B cell (primary cell): ENCODE measurements at regions not wholly inside any gene's neighbourhood (a gene's known extent, or its start where the extent isn't known, plus 50 kb on each side); places are given as distances from the start of the nearest gene placed in this dataset.

Source experiments
- ATAC-seq: fragments of 200-7000 bp; cut with Tn5 transposase; one replicate; pipeline ENCODE4 v1.10.0; 2021; ENCODE audit warnings: low read depth, mild to moderate bottlenecking, moderate number of reproducible peaks, moderate library complexity
- CTCF ChIA-PET: fragments of 350-600 bp; sonication (Branson Sonifier 250); formaldehyde crosslinking; loops from one replicate; lab custom pipeline; 2021; ENCODE audit warnings: antibody characterized with exemption, inconsistent platforms; lab: Charles Lee
- POLR2A ChIA-PET: fragments of 350-600 bp; sonication (Branson Sonifier 250); formaldehyde crosslinking; loops from one replicate; lab custom pipeline; 2021; ENCODE audit warnings: antibody characterized with exemption; lab: Charles Lee
- DNase-seq: peaks from one replicate; pipeline ENCODE4 v3.0.0; 2013
- H2AFZ ChIP-seq: 2 replicates; pipeline ENCODE4 v1.6.1; 2012; ENCODE audit warnings: mild to moderate bottlenecking, low read depth, low read length; ENCODE audit not compliant: insufficient read depth, poor library complexity, severe bottlenecking
- H3K27ac ChIP-seq, 2 donors: 1 replicate in 1 of 2; 2 replicates in 1 of 2; pipeline ENCODE4 v1.5.1; 2012 to 2013; ENCODE audit warnings: low read length in 2 of 2, mild to moderate bottlenecking in 2 of 2, moderate library complexity in 1 of 2
- H3K27me3 ChIP-seq, 4 experiments: fragments of 200-600 bp in 1 of 4; sonication (generic) in 1 of 4; replicated peaks in 1 of 4; 1 replicate in 2 of 4; 2 replicates in 2 of 4; pipeline versions ENCODE4 v1.6.1 to v1.7.0; 2013 to 2016; ENCODE audit warnings: low read length in 3 of 4, mild to moderate bottlenecking in 2 of 4, mixed read lengths in 1 of 4, moderate library complexity in 1 of 4; ENCODE audit not compliant: insufficient read depth in 4 of 4, control insufficient read depth in 3 of 4; ENCODE audit errors: control extremely low read depth in 1 of 4
- H3K36me3 ChIP-seq, 2 experiments: replicated peaks in 1 of 2; 1 replicate in 1 of 2; 2 replicates in 1 of 2; pipeline versions ENCODE4 v1.6.1 to v1.7.1; 2013; ENCODE audit warnings: low read length in 1 of 2; ENCODE audit not compliant: insufficient read depth in 2 of 2, control insufficient read depth in 1 of 2; ENCODE audit errors: control extremely low read depth in 1 of 2, extremely low read depth in 1 of 2
- H3K4me1 ChIP-seq, 2 donors: fragments of 200-600 bp in 1 of 2; sonication (generic) in 1 of 2; 1 replicate in 1 of 2; 2 replicates in 1 of 2; pipeline versions ENCODE4 v1.5.1 to v1.6.1; 2013 to 2017; ENCODE audit warnings: low read length in 2 of 2; ENCODE audit not compliant: control insufficient read depth in 2 of 2, insufficient read depth in 2 of 2
- H3K4me2 ChIP-seq: replicated peaks from 2 replicates; pipeline ENCODE3; 2012; ENCODE audit warnings: mild to moderate bottlenecking, low read depth, low read length; ENCODE audit not compliant: poor library complexity, severe bottlenecking
- H3K4me3 ChIP-seq, 5 experiments: fragments of 200-600 bp in 1 of 5; sonication (generic) in 1 of 5; 1 replicate in 3 of 5; 2 replicates in 2 of 5; pipeline versions ENCODE4 v1.5.1 to v1.7.0; 2011 to 2016; ENCODE audit warnings: low read length in 4 of 5, mild to moderate bottlenecking in 4 of 5, low read depth in 2 of 5, control low read depth in 1 of 5, moderate library complexity in 1 of 5; ENCODE audit not compliant: insufficient read depth in 1 of 5; ENCODE audit errors: control extremely low read depth in 1 of 5, extremely low read depth in 1 of 5
- H3K79me2 ChIP-seq: fragments of 200-600 bp; sonication (generic); one replicate; pipeline ENCODE4 v1.6.0; 2016; ENCODE audit warnings: low read length; ENCODE audit not compliant: control insufficient read depth, insufficient read depth
- H3K9ac ChIP-seq: fragments of 200-600 bp; sonication (generic); 2 replicates; pipeline ENCODE4 v1.6.1; 2017; ENCODE audit warnings: mild to moderate bottlenecking, low read length, moderate library complexity
- H3K9me3 ChIP-seq, 3 donors: one replicate each; pipeline versions ENCODE4 v1.6.1 to v1.7.1; 2013; ENCODE audit warnings: low read length in 2 of 3; ENCODE audit not compliant: control insufficient read depth in 2 of 3, insufficient read depth in 1 of 3; ENCODE audit errors: control extremely low read depth in 1 of 3
- H4K20me1 ChIP-seq: 2 replicates; pipeline ENCODE4 v1.6.0; 2012; ENCODE audit warnings: mild to moderate bottlenecking, low read length; ENCODE audit not compliant: insufficient read depth, control insufficient read depth, poor library complexity, severe bottlenecking
- H3K27ac Mint-ChIP-seq: one replicate; pipeline ENCODE4 v1.8.0; 2021; ENCODE audit warnings: mixed read lengths
- H3K27me3 Mint-ChIP-seq: one replicate; pipeline ENCODE4 v1.8.0; 2021; ENCODE audit warnings: mixed read lengths
- H3K4me1 Mint-ChIP-seq: one replicate; pipeline ENCODE4 v1.8.0; 2021; ENCODE audit warnings: mixed read lengths
- H3K4me3 Mint-ChIP-seq: one replicate; pipeline ENCODE4 v1.8.0; 2021; ENCODE audit warnings: mixed read lengths
- H3K9me3 Mint-ChIP-seq: one replicate; pipeline ENCODE4 v1.8.0; 2022; ENCODE audit warnings: mixed read lengths; ENCODE audit not compliant: insufficient read depth
- CTCF ChIP-seq: fragments of 200-600 bp; IDR thresholded peaks from one replicate; pipeline ENCODE4 v1.8.0; 2022; ENCODE audit warnings: antibody characterized with exemption, mild to moderate bottlenecking
- EZH2 ChIP-seq: IDR thresholded peaks from 2 replicates; pipeline ENCODE4 v1.6.1; 2012; ENCODE audit warnings: borderline replicate concordance, low read depth, mild to moderate bottlenecking, moderate library complexity, low read length; ENCODE audit not compliant: insufficient read depth, poor library complexity, severe bottlenecking
- WGBS: methylation state at CpG from one replicate; pipeline ENCODE4 v1.1.5; 2013; ENCODE audit warnings: missing lambda C conversion rate; ENCODE audit not compliant: insufficient coverage; 5-methylcytosine and 5-hydroxymethylcytosine counted together
- intact Hi-C: fragments of 100-400 bp; cut with micrococcal nuclease; formaldehyde crosslinking; loops from one replicate; pipeline ENCODE4 v1.10.0; 2022

GRCh38 chr4:188287169-188287894 is 148.1 kb downstream of the TRIML1 start:
- no peak overlapping the region for H3K4me3 Mint-ChIP-seq
- H3K27ac ChIP-seq, result no peak overlapping the region
- no peak overlapping the region for H2AFZ ChIP-seq
- ChIA-PET POLR2A (no interaction called here), CTCF (no interaction called here)
- no peaks in the 10 kb centered on the region for H3K27me3 Mint-ChIP-seq
- no peaks in the 10 kb centered on the region for H3K9me3 Mint-ChIP-seq
- no peak overlapping the region for H3K4me3 ChIP-seq
- intact Hi-C loops, result no loop called here
- H4K20me1 ChIP-seq, result no peaks in the 10 kb centered on the region
- H3K4me2 ChIP-seq, result no peak overlapping the region
- ATAC-seq (no peak), DNase-seq (no peak)
- H3K9ac ChIP-seq, result no peak overlapping the region
- no peaks in the 10 kb centered on the region for H3K27me3 ChIP-seq
- 95% methylated on average over 5 of the region's 11 CpGs for WGBS
- TF ChIP-seq CTCF, result no peak
- TF ChIP-seq EZH2, result no peak
- H3K4me1 Mint-ChIP-seq, result no peaks in the 10 kb centered on the region
- no peaks in the 10 kb centered on the region for H3K4me1 ChIP-seq
- no peaks in the 10 kb centered on the region for H3K79me2 ChIP-seq
- no peak overlapping the region for H3K27ac Mint-ChIP-seq
- no peaks in the 10 kb centered on the region for H3K36me3 ChIP-seq
- peaks cover 0 to 19% (median 0%) of the 10 kb centered on the region in 3 donors for H3K9me3 ChIP-seq

GRCh38 chr4:188289531-188290125 is 150.4 kb downstream of the TRIML1 start:
- DNase-seq (no peak), ATAC-seq (no peak)
- Histone ChIP-seq H3K9ac (no peak overlapping the region), H4K20me1 (no peaks in the 10 kb centered on the region), H3K4me1 (no peaks in the 10 kb centered on the region), H3K9me3 (peaks cover 0 to 9% (median 0%) of the 10 kb centered on the region in 3 donors), H3K27me3 (no peaks in the 10 kb centered on the region), H3K36me3 (no peaks in the 10 kb centered on the region), H3K79me2 (no peaks in the 10 kb centered on the region), H2AFZ (no peak overlapping the region), H3K4me3 (no peak overlapping the region), H3K4me2 (no peak overlapping the region), H3K27ac (no peak overlapping the region)
- no peaks in the 10 kb centered on the region for H3K9me3 Mint-ChIP-seq
- intact Hi-C loops, result no loop called here
- H3K27me3 Mint-ChIP-seq, result no peaks in the 10 kb centered on the region
- H3K27ac Mint-ChIP-seq, result no peak overlapping the region
- CTCF ChIA-PET, result no interaction called here
- POLR2A ChIA-PET, result no interaction called here
- TF ChIP-seq CTCF, result no peak
- TF ChIP-seq EZH2, result no peak
- 83% methylated on average over 1 of the region's 5 CpGs for WGBS
- no peaks in the 10 kb centered on the region for H3K4me1 Mint-ChIP-seq
- H3K4me3 Mint-ChIP-seq, result no peak overlapping the region
